Neural crest cell (in vitro differentiated cells): ENCODE measurements at regions not wholly inside any gene's neighbourhood (a gene's known extent, or its start where the extent isn't known, plus 50 kb on each side); places are given as distances from the start of the nearest gene placed in this dataset.

ENCODE experiments used
- DNase-seq: peaks from one replicate; pipeline ENCODE4 v3.0.0; 2021; ENCODE audit warnings: low read depth, mixed read lengths, low spot score
- H3K27ac Mint-ChIP-seq: one replicate; pipeline ENCODE4 v1.8.0; 2021; ENCODE audit warnings: mild to moderate bottlenecking, mixed read lengths; ENCODE audit not compliant: unreplicated experiment
- H3K27me3 Mint-ChIP-seq: 2 replicates; pipeline ENCODE4 v1.8.0; 2021; ENCODE audit warnings: low read depth, mild to moderate bottlenecking, mixed read lengths
- H3K36me3 Mint-ChIP-seq: 2 replicates; pipeline ENCODE4 v1.8.0; 2021; ENCODE audit warnings: low read depth, mild to moderate bottlenecking, mixed read lengths
- H3K4me1 Mint-ChIP-seq: 2 replicates; pipeline ENCODE4 v1.8.0; 2021; ENCODE audit warnings: mixed read lengths
- H3K4me3 Mint-ChIP-seq: one replicate; pipeline ENCODE4 v1.8.0; 2021; ENCODE audit warnings: mild to moderate bottlenecking, mixed read lengths
- H3K9me3 Mint-ChIP-seq: 2 replicates; pipeline ENCODE4 v1.8.0; 2021; ENCODE audit warnings: mixed read lengths
- CTCF ChIP-seq: fragments of 200-600 bp; sonication (generic); conservative IDR thresholded peaks from 2 replicates; pipeline ENCODE4 v1.5.0; 2021; ENCODE audit warnings: antibody characterized with exemption, mild to moderate bottlenecking

GRCh38 chr2:121120991-121121390 is 164.0 kb downstream of the TFCP2L1 start:
- Mint-ChIP-seq H3K27ac (no peak overlapping the region), H3K4me3 (no peak overlapping the region), H3K27me3 (peaks cover under 1% of the 10 kb centered on the region), H3K9me3 (no peaks in the 10 kb centered on the region), H3K36me3 (no peaks in the 10 kb centered on the region), H3K4me1 (no peaks in the 10 kb centered on the region)
- no peak for DNase-seq
- no peak for TF ChIP-seq CTCF

GRCh38 chr2:121121661-121122060 is 163.3 kb downstream of the TFCP2L1 start:
- no peak for DNase-seq
- Mint-ChIP-seq H3K27me3 (peaks cover 6% of the 10 kb centered on the region), H3K36me3 (no peaks in the 10 kb centered on the region), H3K9me3 (no peaks in the 10 kb centered on the region), H3K4me1 (no peaks in the 10 kb centered on the region), H3K4me3 (no peak overlapping the region), H3K27ac (no peak overlapping the region)
- TF ChIP-seq CTCF = no peak

- Mint-ChIP-seq H3K4me3 (no peak overlapping the region), H3K4me1 (no peaks in the 10 kb centered on the region), H3K9me3 (no peaks in the 10 kb centered on the region), H3K27me3 (peaks cover 11% of the 10 kb centered on the region), H3K27ac (no peak overlapping the region), H3K36me3 (no peaks in the 10 kb centered on the region)
- DNase-seq = no peak
- TF ChIP-seq CTCF = no peak
Observed at GRCh38 chr2:121123268-121123667, 161.7 kb downstream of the TFCP2L1 start.

- no peak for TF ChIP-seq CTCF
- Mint-ChIP-seq H3K4me3 (no peak overlapping the region), H3K27me3 (peaks cover 11% of the 10 kb centered on the region), H3K9me3 (no peaks in the 10 kb centered on the region), H3K4me1 (no peaks in the 10 kb centered on the region), H3K27ac (no peak overlapping the region), H3K36me3 (no peaks in the 10 kb centered on the region)
- no peak for DNase-seq
Observed at GRCh38 chr2:121124330-121124729, 160.7 kb downstream of the TFCP2L1 start.

GRCh38 chr2:121125350-121125749 is 159.7 kb downstream of the TFCP2L1 start:
- Mint-ChIP-seq H3K4me1 (no peaks in the 10 kb centered on the region), H3K4me3 (no peak overlapping the region), H3K27ac (no peak overlapping the region), H3K27me3 (peaks cover 11% of the 10 kb centered on the region), H3K9me3 (no peaks in the 10 kb centered on the region), H3K36me3 (no peaks in the 10 kb centered on the region)
- no peak for TF ChIP-seq CTCF
- no peak for DNase-seq
